NCI-H1694 treated with DMSO at 0.1 percent for 48 hours (cell line): ENCODE measurements at regions not wholly inside any gene's neighbourhood (a gene's known extent, or its start where the extent isn't known, plus 50 kb on each side); places are given as distances from the start of the nearest gene placed in this dataset.
"Not testable (repeated sequence)": the region's sequence is repeated elsewhere in the genome, so short reads cannot be mapped to it uniquely, and the experiment has no call there.

Experiments used
- DNase-seq: peaks from one replicate; lab custom pipeline; 2025; lab: John Stamatoyannopoulos, UW

DNA sequence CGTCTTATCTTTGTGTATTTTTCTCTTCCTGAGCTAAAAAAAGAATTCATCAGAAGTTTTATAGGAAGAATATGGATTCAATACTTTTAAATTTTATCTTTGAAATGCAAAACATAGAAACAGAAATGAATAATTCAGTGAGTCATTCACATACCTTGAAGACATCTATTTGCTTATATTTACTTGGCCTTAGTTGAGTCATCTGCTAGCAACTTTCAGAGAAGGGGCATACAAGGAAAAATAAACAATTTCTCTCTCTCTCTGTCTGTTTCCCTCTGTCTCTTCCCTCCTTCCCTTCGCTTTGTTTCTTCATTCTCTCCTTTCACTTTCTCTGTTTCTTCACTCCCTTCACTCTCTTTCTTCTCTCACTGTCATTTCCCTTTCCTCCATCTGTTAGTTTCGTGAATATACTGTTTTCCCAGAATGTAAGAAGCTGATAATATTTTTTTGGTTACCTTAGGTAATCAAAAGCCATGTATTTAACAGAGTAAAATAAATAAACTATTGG, 477.2 kb downstream of the BRINP3 start:
- DNase-seq, result no peak

DNA sequence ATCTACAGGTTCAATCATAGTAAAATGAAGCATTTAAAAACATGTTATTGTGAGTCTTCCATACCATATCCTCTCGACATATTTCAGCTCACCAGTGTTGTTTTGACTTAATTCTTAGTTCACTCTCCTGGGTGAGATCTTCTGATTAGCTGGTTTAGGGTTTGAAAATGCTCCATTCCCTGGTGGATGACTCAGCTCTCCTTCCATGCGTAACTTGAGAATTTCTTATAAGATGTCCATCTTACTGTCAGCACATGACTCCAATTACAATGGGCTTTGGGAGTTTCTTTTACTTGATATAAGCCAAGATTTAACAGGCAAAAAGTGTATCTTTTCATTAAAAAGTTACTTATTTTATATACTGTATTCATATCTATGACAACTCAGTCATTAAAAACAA, 476.5 kb downstream of the BRINP3 start:
- DNase-seq, result no peak

GRCh38 chr1:190003376-190003775, 474.3 kb downstream of the BRINP3 start:
- DNase-seq, result no peak

DNA sequence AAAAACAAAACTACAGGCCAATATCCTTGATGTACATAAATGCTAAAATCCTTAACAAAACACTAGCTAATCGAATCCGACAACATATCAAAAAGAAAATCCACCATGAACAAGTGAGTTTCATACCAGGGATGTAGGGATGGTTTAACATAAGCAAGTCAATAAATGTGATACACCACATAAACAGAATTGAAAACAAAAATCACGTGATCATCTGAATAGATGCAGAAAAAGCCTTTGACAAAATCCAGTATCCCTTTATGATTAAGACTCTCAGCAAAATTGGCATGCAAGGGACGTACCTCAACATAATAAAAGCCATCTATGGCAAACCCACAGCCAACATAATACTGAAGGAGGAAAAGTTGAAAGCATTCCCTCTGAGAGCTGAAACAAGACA, 466.1 kb downstream of the BRINP3 start:
- no peak for DNase-seq

GRCh38 chr1:190019151-190019550, 458.5 kb downstream of the BRINP3 start:
- DNase-seq, result not testable (repeated sequence)

DNA sequence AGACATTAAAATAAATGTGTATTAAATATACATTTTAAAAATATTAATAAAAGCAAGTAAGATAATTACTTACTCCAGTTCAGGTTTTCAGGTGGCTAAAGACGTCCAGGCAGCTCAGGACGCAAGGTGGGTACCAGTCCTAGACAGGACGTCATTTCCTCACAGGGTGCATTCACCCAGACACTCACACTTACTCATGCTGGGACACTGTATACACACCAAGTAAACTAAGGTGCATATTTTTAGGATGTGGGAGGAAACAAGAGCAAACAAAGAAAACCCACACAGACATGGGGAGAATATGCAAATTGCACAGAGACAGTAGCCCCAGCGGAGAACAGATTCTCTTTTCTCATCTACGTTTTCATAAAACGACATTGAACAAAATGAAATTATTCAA, 457.9 kb downstream of the BRINP3 start:
- no peak for DNase-seq

DNA sequence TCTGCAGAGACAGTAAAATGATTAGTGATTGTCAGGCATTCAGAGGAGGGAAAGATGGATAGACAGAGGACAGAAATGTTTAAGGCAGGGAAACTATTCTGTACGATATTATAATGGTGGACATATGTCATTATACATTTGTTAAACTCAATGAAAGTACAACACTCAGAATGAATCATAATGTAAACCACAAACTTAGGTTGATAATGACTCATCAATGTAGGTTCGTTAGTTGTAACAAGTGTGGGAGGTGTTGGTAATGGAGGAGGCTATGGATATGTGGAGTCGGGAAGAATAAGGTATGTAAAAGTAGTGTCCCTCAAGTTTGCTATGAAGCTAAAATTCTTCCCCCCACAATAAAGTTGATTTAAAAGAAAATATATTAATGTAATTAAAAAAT, 455.0 kb downstream of the BRINP3 start:
- no peak for DNase-seq

GRCh38 chr1:190029441-190029840, 448.2 kb downstream of the BRINP3 start:
- DNase-seq, result no peak

DNA sequence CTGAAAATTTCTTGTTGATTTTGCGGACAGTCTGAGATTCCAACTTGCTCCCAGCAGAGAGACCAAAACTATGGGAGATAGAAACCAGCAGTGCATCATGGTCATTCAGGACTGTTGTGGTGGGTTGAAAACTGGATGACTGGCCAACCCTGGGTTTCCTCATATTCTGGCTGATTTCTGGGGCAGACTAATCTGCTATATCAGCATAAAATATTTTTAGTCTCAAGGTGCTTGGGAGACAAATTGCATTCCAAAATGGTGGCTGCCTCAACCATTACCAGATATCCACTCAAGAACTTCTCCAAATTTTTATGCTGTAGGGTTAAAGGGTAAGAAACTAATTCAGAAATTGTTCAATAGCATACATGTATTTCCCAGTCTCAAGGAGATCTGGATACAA, 434.0 kb downstream of the BRINP3 start:
- no peak for DNase-seq

DNA sequence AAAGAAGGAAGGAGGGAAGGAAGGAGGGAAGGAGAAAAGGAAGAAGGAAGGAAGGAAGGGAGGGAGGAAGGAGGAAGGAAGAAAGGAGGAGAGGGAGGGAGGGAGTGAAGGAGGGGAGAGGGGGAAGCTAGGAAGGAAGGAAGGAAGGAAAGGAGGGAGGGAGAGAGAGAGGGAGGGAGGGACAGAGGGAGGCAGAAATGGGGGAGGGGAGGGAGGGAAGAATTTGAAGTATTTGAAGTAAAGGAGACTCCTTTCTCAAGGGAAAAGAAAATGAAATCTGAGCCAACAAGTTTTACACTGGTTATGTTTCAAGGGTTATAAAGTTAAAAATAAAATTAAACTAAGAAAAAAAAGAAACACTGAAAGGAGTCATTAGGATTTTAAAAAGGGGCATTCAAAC, 431.4 kb downstream of the BRINP3 start:
- no peak for DNase-seq
